HEK293T (cell line): ENCODE measurements at regions not wholly inside any gene's neighbourhood (a gene's known extent, or its start where the extent isn't known, plus 50 kb on each side); places are given as distances from the start of the nearest gene placed in this dataset.
A peak's percentile ranks its signal among the peaks of the same experiment; 100 is the strongest.

Experiments used
- CTCF ChIA-PET: fragments of 350-600 bp; formaldehyde crosslinking; extraction: SDS; loops from one replicate; lab custom pipeline; 2021; ENCODE audit warnings: antibody characterized with exemption, inconsistent platforms; lab: Yijun Ruan, JAX
- POLR2A ChIA-PET: fragments of 350-600 bp; formaldehyde crosslinking; extraction: SDS; loops from one replicate; lab custom pipeline; 2020; ENCODE audit warnings: antibody characterized with exemption, inconsistent platforms; lab: Yijun Ruan, JAX
- DNase-seq: peaks from one replicate; pipeline ENCODE4 v3.0.0; 2012; ENCODE audit warnings: mixed read lengths; ENCODE audit errors: extremely low spot score
- ARNT ChIP-seq: fragments of 450-650 bp; IDR thresholded peaks from 2 replicates; pipeline ENCODE4 v1.6.1; 2017; ENCODE audit warnings: mild to moderate bottlenecking
- BHLHE40 ChIP-seq: fragments of 450-650 bp; IDR thresholded peaks from 2 replicates; pipeline ENCODE4 v1.6.1; 2016; ENCODE audit warnings: mild to moderate bottlenecking, moderate library complexity, borderline replicate concordance
- CTBP1 ChIP-seq: fragments of 450-650 bp; IDR thresholded peaks from 2 replicates; pipeline ENCODE4 v1.6.1; 2016; ENCODE audit warnings: borderline replicate concordance
- ELF4 ChIP-seq: fragments of 450-650 bp; IDR thresholded peaks from 2 replicates; pipeline ENCODE4 v1.6.1; 2017; ENCODE audit warnings: antibody characterized with exemption
- FOXA1 ChIP-seq: fragments of 450-650 bp; IDR thresholded peaks from 2 replicates; pipeline ENCODE4 v1.6.1; 2016; ENCODE audit warnings: mild to moderate bottlenecking
- FOXK2 ChIP-seq: fragments of 450-650 bp; IDR thresholded peaks from 2 replicates; pipeline ENCODE4 v1.6.1; 2016; ENCODE audit warnings: mild to moderate bottlenecking
- FOXM1 ChIP-seq: fragments of 450-650 bp; IDR thresholded peaks from 2 replicates; pipeline ENCODE4 v1.6.1; 2017; ENCODE audit warnings: mild to moderate bottlenecking, borderline replicate concordance
- HDGF ChIP-seq: fragments of 450-650 bp; IDR thresholded peaks from 2 replicates; pipeline ENCODE4 v1.6.1; 2017; ENCODE audit warnings: antibody characterized with exemption, borderline replicate concordance
- L3MBTL2 ChIP-seq: fragments of 450-650 bp; conservative IDR thresholded peaks from 2 replicates; pipeline ENCODE4 v1.6.1; 2016; ENCODE audit warnings: mild to moderate bottlenecking
- LEF1 ChIP-seq: fragments of 450-650 bp; IDR thresholded peaks from 2 replicates; pipeline ENCODE4 v1.6.1; 2017; ENCODE audit warnings: mild to moderate bottlenecking, borderline replicate concordance
- NFRKB ChIP-seq: fragments of 450-650 bp; IDR thresholded peaks from 2 replicates; pipeline ENCODE4 v1.6.1; 2016; ENCODE audit warnings: mild to moderate bottlenecking, moderate library complexity
- SP1 ChIP-seq: fragments of 450-650 bp; IDR thresholded peaks from 2 replicates; pipeline ENCODE4 v1.6.1; 2017
- SUZ12 ChIP-seq: fragments of 450-650 bp; IDR thresholded peaks from 2 replicates; pipeline ENCODE4 v1.6.1; 2016; ENCODE audit warnings: mild to moderate bottlenecking
- TARDBP ChIP-seq: fragments of 450-650 bp; IDR thresholded peaks from 2 replicates; pipeline ENCODE4 v1.6.1; 2016
- ZNF384 ChIP-seq: fragments of 450-650 bp; IDR thresholded peaks from 2 replicates; pipeline ENCODE4 v1.6.1; 2016
- TF ChIP-seq, protein P1 (sequence below): fragments of 450-650 bp; IDR thresholded peaks from 2 replicates; pipeline ENCODE4 v1.6.1; 2016

DNA sequence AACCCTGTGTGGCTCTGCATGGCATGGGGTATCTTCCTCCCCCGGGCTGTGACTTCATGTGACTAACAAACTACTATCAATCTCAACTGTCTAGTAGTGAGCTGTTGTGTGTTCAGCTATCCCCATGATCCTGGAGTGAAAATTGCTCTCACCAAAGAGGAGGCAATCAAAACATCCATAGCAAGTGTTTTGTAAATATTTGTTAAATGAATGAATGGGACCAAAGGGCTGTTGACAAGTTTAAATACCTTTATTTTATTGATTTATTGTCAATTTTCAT, 138.1 kb upstream of the CPM start:
- ChIA-PET CTCF (no interaction called here), POLR2A (no interaction called here)
- TF ChIP-seq LEF1 (no peak), BHLHE40 (no peak)
- DNase-seq: no peak

DNA sequence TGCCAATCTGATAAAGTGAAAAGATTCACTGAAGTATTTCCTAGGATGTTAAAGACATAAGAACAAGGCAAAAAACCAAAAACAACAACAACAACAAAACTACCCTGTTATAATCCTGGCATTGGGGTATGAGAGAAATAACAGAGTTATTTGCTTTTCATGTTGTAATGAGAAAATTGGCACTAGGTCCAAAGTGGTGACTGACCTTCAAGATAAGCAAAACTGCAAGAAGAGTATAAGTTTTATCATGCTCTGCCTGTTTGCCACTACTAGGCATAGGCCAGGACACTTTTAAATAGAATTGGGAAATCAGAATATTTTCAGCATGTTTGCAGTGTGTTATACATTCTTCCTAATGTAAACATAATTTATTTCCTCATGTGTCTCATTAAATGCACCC, 140.1 kb upstream of the CPM start:
- DNase-seq: no peak
- POLR2A ChIA-PET: no interaction called here
- TF ChIP-seq ARNT (no peak), LEF1 (no peak), TARDBP (no peak), L3MBTL2 (no peak), BHLHE40 (no peak), ELF4 (no peak), SP1 (no peak), HDGF (no peak), ZNF384 (no peak), NFRKB (no peak), FOXM1 (no peak), SUZ12 (no peak), FOXA1 (no peak), CTBP1 (no peak), FOXK2 (no peak)
- TF ChIP-seq, protein P1, sequence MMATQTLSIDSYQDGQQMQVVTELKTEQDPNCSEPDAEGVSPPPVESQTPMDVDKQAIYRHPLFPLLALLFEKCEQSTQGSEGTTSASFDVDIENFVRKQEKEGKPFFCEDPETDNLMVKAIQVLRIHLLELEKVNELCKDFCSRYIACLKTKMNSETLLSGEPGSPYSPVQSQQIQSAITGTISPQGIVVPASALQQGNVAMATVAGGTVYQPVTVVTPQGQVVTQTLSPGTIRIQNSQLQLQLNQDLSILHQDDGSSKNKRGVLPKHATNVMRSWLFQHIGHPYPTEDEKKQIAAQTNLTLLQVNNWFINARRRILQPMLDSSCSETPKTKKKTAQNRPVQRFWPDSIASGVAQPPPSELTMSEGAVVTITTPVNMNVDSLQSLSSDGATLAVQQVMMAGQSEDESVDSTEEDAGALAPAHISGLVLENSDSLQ: no peak
- CTCF ChIA-PET: no interaction called here

DNA sequence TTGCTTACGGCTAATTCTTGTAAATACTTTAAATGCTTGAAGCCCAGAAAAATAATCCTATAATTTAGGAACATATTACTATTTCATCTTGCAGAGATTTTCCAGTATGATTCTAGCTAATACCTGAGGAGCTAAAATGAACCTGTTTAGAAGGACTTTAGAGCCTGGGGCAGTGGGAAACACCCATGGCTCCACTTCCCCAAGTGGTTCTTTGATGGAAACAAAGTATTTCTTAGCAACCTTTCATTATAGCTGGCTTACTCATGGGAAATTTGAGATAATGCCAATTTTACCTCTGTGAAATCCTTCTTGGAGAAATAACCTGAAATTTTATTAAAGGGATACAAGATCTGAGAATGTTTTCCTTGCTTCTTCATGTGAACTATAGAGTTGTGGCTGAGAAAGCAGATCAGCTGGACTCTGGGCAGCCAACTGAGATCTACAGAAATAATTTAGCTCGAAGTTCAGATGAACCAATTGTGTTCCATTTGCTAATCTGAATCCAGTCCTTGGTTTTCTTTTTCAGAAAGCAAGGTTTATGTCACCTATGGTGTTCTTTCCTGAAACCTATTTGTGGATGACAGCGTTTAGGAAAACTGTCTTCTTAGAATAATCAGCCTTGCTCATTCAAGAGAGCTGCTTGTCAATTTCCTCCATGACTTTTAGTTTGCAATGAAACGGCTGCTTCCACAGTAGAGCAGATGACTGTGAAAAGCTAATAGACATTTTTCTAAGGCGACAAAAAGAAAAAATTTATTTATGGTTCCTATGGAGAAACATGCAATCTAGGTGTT, 141.8 kb upstream of the CPM start:
- DNase-seq: no peak
- POLR2A ChIA-PET: no interaction called here
- no peak for TF ChIP-seq ARNT
- no peak for TF ChIP-seq LEF1
- TF ChIP-seq ELF4: no peak
- TF ChIP-seq SUZ12: no peak
- CTCF ChIA-PET: no interaction called here

DNA sequence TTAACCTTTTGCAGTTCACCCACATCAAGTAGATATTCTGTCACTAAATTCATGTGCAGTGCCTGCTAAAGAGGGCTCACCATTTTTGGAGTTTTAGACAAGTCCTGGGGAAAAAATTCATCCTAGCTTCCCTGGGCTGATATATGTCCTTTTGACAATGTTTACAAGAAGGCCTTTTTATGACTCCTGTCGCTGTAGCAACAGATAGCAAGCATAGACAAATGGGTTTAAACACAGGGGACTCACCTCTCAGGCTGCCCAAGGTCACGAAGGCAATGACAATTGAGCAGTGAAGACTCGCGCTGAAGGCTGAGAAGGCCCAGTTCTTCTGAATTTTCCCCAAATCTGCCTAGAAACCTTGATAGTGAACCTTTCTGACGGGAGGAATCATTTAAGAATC, 150.7 kb upstream of the CPM start:
- no peak for TF ChIP-seq HDGF
- TF ChIP-seq, protein P1: peak; percentile 38
- CTCF ChIA-PET: no interaction called here
- DNase-seq: no peak
- POLR2A ChIA-PET: no interaction called here

DNA sequence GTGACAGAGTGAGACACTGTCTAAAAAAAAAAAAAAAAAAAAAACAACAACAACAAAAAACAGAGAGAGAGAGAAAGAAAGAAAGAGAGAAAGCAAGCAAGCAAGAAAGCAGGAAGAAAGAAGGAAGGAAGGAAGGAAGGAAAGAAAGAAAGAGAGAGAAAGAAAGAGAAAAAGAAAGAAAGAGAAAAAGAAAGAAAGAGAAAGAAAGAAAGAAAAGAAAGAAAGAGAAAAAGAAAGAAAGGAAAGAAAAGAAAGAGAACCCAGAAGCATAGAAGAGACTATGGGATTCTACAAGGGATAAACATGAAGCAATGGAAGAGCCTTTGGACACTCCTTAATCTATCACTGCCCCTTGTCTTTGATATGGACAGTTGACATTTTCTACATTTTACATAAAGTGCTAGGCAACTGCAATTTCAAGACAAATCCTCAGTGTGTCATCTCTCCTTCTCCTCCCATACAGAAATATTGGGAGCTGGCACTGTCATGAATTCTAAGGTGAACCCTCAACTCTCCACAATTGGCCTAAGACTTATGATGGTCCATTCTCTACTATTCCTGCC, 151.9 kb upstream of the CPM start:
- no peak for TF ChIP-seq ZNF384
- no peak for TF ChIP-seq L3MBTL2
- TF ChIP-seq LEF1: no peak
- TF ChIP-seq ARNT: no peak
- no peak for TF ChIP-seq FOXA1
- TF ChIP-seq, protein P1: no peak
- TF ChIP-seq FOXM1: no peak
- TF ChIP-seq ELF4: no peak
- no peak for TF ChIP-seq SUZ12
- TF ChIP-seq FOXK2: no peak
- no peak for TF ChIP-seq HDGF
- no peak for TF ChIP-seq TARDBP
- no peak for TF ChIP-seq SP1
- TF ChIP-seq CTBP1: no peak
- TF ChIP-seq NFRKB: no peak
- no peak for TF ChIP-seq BHLHE40
- no peak for DNase-seq
- POLR2A ChIA-PET: no interaction called here
- CTCF ChIA-PET: interaction anchor here (0.6 kb wide), 1 partner anchor 183 kb away, joined by 3 read pairs; no protein-coding TSS in a partner anchor

DNA sequence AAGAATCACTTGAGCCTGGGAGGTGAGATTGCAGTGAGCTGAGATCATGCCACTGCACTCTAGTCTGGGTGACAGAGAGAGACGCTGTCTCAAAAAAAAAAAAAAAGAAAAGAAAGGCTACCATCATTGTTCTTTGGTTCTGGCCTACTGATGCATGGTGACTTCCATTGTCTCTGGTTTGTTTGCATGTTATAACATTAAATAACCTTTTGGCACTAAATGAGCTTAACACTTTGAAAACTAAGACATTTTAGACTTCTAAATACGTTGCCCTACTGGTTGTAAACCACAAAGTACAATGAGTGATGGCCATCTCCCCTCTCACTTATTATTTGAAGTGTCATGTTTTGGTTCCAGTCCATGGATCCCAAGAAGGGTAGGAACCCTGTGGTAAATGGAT, 152.9 kb upstream of the CPM start:
- TF ChIP-seq FOXA1 (no peak), NFRKB (no peak)
- no peak for DNase-seq
- POLR2A ChIA-PET: no interaction called here
- CTCF ChIA-PET: no interaction called here

DNA sequence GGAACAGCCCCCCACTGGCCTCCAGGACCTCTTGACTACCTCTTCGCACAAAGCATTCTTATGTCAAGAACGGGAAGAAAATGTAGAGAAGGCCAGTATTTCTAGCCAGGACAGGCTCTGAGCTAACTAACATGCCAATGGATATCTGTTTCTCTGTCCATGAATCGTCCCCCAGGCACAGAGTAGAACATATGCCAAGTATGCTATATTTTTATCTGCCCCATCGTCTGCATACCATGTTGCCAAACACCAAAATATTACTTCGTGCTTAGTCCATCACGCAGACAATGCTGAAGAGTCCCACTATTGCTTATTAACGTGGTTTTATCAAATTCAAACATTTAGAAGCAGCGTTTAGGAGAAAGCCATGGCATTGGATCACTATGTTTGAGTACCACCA, 151.4 kb upstream of the CPSF6 start:
- TF ChIP-seq NFRKB (no peak), FOXA1 (no peak), BHLHE40 (no peak), ZNF384 (no peak), LEF1 (no peak), HDGF (no peak), L3MBTL2 (no peak), SUZ12 (no peak), ARNT (no peak), TARDBP (no peak), CTBP1 (no peak), FOXK2 (no peak), FOXM1 (no peak), ELF4 (no peak), SP1 (no peak)
- TF ChIP-seq, protein P1: no peak
- POLR2A ChIA-PET: no interaction called here
- CTCF ChIA-PET: no interaction called here
- DNase-seq: no peak
